NCI-H524 treated with DMSO at 0.1 percent for 48 hours (cell line): ENCODE measurements at regions not wholly inside any gene's neighbourhood (a gene's known extent, or its start where the extent isn't known, plus 50 kb on each side); places are given as distances from the start of the nearest gene placed in this dataset.

Experiments used
- DNase-seq: peaks from one replicate; lab custom pipeline; 2025; lab: John Stamatoyannopoulos, UW

DNA sequence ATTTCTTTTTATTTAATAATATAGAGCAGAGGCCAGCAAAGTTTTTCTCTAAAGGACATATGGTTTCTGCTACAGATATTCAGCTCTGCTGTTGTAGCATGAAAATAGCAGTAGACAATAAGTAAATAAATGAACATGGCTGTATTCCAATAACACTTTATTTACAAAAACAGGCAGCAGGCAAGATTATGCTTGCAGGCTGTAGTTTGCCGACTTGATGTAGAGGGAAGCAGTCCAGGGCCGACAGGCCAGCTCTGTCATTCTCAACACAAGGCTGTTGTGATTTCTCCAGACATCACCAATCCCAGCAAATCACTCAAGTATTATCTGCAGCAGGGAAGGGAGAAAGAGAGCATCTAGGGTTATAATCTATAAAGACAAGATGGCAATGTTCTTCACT is 1062.5 kb upstream of the PCDH9 start:
- no peak for DNase-seq

GRCh38 chr13:68291595-68291994 is 1061.5 kb upstream of the PCDH9 start:
- no peak for DNase-seq

GRCh38 chr13:68275758-68276157 is 1045.6 kb upstream of the PCDH9 start:
- no peak for DNase-seq

- no peak for DNase-seq
Measured at GRCh38 chr13:68272652-68273051, 1042.5 kb upstream of the PCDH9 start.

DNA sequence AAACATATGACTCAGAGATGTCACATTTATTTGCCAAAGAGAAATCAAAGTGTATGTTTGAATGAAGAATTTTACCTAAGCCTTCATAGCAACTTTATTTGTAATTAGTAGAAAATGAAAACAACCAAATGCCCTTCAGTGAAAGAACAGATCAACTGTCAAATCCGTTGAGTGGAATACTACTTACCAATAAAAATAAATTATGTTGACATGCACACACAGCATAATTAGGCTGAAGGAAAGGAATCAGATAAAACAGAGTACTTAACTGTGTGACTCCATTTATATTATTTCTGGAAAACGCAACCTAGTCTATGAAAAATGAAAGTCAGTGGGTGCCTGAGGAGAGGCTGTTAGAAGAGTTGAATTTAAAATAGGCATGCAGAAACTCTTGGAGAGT is 1034.6 kb upstream of the PCDH9 start:
- DNase-seq, result no peak

DNA sequence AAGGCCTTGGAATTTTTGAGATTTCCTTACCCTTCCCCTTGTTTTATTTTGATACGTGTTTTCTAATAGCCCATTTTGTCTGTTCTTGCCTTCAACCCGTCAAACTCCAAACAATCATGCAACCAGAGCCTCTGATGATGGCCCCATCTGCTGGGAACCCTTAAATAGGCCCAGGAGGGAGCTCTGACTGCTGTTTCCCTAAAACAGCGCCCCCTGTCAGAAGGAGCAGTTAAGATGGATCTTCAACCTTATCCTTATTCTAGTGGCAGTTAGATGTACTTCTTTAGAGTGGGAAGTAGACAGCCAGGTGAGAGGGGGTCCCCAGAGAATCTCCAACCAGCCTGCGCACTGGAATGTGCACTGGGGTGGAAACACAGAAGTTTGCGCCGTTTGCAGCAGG is 1031.0 kb upstream of the PCDH9 start:
- DNase-seq, result no peak

DNA sequence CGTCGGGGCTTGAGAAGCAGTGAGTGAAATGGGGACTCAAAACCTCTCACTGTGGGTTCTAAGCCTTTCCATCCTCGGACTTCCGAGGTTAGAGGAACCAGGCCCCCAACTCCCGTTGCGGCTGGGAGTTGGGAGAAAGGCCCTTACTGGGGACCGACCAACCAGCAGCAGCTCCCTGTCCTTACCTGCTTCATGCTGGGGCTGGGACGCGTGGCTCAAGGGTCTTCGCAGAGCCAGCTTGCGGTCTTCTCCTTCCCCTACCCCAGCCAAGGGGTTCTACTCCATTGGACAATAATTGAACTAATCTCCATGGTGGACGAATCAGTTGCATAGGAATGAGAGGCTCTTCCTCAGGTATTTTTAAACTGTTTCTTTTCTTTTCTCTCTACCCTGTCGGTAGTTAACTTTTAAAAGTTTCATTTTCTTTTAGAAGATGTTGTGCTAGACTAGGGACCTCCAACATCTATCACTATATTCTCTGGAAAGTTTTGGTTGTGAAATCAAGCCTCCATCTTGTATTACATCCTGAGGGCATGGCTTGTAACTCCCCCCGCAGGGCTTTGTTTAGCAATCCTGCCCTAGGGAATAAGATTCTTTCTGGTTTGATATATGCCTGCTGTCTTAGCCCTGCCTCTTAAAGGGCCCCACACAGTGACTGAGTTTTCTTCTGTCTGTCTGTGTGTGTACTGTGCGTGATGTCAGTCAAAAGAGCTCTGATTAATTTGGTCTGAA is 1027.1 kb upstream of the PCDH9 start:
- no peak for DNase-seq

DNA sequence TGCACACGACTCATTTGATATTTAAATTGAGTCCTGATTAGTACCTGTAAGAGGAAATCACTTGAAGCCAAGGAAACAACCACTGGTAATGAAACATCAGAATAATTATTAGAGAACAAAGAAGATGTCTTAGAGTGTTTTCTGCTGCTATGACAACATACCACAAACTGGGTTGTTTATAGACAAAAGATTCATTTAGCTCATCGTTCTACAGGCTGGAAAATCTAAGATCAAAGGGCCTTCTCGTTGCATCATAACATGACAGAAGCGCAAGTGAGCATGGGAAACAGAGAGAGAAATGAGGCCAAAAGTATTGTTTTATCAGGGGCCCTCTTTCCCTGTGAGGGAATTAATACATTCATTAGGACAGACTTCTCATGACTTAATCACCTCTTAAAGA is 1024.0 kb upstream of the PCDH9 start:
- DNase-seq, result no peak

GRCh38 chr13:68234274-68234673 is 1004.1 kb upstream of the PCDH9 start:
- no peak for DNase-seq

GRCh38 chr13:68232351-68233130 is 1002.4 kb upstream of the PCDH9 start:
- DNase-seq, result no peak

- no peak for DNase-seq
Measured at GRCh38 chr13:68214691-68215415, 984.7 kb upstream of the PCDH9 start.

DNA sequence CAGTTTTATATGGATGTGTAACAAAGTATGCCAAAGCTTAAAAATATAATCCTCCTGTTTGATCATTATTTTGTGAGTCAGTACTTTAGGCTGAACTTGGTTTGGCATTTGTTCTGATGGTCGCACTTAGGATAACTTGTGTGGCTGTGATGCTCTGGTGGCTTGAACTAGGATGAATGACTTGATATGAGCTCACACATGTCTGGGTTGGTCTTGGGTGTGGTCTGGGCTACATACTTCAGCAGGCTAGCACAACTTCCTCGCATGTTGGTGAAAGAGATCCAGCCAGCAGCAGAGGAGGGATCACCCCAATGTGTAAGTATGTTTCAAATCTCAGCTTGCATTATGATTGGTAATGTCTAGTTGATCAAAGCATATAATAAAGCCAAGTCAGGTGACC is 969.1 kb upstream of the PCDH9 start:
- no peak for DNase-seq

DNA sequence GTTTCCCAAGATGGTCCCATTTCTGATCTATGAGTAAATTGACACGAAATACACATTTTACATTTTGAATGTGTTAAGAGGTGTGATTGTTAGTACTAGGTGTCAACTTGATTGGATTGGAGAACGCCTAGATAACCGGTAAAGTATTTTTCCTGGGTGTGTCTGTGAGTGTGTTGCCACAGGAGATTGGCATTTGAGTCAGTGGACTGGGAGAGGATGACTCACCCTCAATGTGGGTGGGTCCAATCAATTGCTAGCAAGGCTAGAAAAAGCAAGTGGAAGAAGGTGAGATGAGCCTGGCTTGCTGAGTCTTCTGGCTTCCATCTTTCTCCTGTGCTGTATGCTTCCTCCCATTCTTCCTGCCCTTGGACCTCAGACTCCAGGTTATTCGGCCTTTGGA is 960.7 kb upstream of the PCDH9 start:
- DNase-seq, result no peak

DNA sequence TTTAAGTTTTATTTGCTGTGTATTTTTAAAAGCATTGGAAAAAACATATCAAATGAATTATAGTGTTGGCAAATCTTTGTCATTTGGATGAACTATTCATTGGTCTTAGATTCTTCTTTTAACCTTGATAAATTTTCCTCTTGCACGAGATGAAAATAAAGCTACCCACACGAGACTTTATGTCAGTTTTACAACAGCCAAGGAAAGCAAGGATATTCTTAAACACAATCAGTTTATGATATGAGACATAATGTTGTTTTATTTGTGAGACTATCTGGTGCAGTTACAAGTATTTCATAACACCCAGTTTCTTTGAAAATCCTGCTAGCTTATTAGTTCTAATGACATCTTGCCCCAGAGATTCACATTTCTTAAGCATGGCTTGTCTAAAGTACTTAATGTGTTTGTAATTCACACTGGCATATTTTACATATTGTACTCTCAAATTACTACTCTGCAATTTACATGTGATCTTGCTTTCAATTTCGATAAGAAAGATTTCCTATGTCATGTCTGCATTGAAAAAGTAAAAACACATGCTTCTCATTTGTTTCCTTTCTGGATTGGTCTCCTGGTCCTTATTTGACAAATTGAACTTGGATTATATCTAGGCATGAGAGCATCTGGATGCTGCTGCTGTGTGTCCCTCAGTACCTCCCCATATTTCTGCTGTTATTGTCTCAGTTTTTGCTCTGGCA is 955.5 kb upstream of the PCDH9 start:
- no peak for DNase-seq

- DNase-seq, result no peak
Measured at GRCh38 chr13:68176475-68176874, 946.3 kb upstream of the PCDH9 start.

DNA sequence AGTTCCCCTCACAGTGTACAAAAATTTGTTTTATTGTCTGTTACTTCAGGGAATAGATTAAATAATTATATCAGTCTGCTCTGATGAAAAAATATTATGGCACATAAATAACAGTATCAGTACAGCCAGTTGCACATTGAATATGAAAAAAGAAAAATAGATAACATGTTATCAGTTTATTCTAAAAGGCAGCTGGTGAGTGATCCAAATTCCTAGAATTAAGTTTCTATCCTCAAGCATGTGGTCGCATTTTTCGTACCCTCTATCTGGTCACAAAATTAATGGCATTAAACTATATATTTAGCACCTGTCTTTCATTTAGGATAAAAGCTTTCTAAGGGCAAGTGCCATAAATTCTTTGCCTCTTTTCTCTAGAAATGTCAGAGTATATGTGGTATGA is 944.8 kb upstream of the PCDH9 start:
- DNase-seq, result no peak

- no peak for DNase-seq
Measured at GRCh38 chr13:68173111-68173510, 943.0 kb upstream of the PCDH9 start.

DNA sequence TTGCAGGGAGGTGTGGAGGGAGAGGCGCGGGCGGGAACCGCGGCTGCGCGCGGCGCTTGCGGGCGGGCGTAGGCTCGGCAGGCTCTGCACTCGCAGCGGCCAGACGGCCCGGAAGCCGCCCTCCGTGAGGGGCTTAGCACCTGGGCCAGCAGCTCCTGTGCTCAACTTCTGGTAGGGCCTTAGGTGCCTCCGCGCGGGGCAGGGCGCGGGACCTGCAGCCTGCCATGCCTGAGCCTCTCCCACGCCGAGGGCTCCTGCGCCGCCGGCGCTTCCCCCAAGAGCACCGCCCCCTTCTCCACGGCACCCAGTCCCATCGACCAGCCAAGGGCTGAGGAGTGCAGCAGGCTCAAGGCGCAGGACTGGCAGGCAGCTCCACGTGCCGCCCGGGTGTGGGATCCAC is 940.8 kb upstream of the PCDH9 start:
- DNase-seq, result no peak

- DNase-seq, result no peak
Measured at GRCh38 chr13:68168448-68168847, 938.3 kb upstream of the PCDH9 start.

DNA sequence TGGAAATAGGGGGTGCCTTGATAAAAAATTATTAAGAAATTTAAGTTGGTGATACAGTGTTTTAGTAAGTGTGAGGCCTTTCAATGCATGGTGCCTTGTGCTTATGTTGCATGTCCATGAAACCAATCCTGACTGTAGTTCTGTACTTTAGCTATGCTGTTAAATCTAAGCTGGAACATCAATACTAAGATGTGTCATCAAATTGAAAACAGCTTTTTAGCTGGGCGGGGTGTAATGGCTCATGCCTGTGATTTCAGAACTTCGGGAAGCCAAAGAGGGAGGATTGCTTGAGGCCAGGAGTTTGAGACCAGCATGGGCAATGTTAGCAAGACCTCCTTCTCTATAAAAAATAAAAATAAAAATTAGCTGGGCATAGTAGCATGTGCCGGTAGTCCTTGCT is 930.3 kb upstream of the PCDH9 start:
- DNase-seq, result no peak

DNA sequence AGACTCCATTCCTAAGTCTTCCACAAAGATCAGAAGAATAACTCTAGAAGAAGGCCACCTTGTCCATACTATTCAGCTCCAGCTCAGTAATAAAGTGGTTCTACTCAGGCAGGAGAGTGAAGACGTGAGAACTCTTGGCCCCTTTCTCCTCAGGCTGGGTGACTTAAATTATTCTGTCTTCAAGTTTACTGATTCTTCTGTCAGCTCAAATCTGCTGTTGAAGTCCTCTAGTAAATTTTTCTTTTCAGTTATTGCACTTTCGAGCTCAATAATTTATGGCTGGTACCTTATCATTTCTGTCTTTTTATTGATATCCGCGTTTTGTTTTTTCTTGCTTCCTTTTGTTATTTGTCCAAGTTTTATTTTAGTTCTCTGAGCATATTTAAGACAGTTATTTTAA is 922.3 kb upstream of the PCDH9 start:
- no peak for DNase-seq

DNA sequence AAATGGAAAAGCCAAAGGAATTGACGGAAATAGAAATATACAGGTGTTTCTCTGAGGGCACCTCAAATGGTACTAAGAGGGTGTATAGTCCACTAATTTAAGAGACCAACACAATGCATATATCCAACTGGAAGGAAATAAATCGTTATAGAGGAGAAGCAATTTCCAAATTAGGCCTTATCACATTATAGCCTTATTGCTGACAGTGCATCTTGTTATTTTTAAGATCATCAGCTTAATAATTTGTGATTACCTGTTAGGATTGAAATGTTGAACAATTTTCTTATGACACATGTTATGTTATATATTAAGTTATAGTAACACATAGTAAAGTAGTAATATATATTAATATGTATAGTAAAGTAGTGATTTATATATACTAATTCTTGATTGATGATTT is 915.7 kb upstream of the PCDH9 start:
- no peak for DNase-seq
